HG02763 (cell line): ENCODE measurements at regions not wholly inside any gene's neighbourhood (a gene's known extent, or its start where the extent isn't known, plus 50 kb on each side); places are given as distances from the start of the nearest gene placed in this dataset.
A peak's percentile ranks its signal among the peaks of the same experiment; 100 is the strongest.
"Not testable (repeated sequence)": the region's sequence is repeated elsewhere in the genome, so short reads cannot be mapped to it uniquely, and the experiment has no call there.

ENCODE experiments used
- ATAC-seq: cut with Tn5 transposase; IDR thresholded peaks from one replicate; pipeline ENCODE4 v1.9.1; 2021; ENCODE audit warnings: mild to moderate bottlenecking, moderate library complexity; ENCODE audit not compliant: unreplicated experiment

- ATAC-seq = no peak
These were observed 151.0 kb downstream of the NUF2 start for GRCh38 chr1:163472651-163473248.

DNA sequence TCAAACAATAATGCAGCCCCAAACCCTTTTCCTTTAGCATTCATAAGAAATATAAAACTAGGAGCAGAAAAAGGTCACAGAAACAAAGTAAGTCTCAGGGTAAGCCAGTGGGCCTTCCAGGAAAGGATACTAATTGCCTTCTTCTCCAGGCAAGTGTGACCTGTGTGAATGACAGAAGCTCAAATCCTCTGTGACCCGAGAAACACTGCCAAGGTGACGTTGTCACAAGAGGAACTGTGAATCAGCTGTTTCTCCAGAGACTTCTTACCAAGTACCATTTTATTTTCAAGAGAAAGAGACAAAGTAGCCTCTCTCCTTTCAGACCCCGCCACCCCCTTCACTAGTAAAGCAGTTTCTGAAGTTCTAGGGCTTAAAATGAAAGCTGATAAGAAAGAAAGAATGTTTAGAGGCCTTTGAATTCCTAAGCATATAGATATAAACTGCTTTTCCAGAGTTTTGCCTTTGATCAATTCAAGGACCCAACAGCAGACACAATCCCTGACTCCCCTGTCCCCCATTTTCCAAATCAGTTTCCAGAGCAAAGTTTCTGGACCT, 155.6 kb downstream of the NUF2 start:
- ATAC-seq = no peak

GRCh38 chr1:163498391-163499330, 176.9 kb downstream of the NUF2 start:
- ATAC-seq = not testable (repeated sequence)

- ATAC-seq = no peak
These were observed 182.7 kb downstream of the NUF2 start for GRCh38 chr1:163504331-163504978.

DNA sequence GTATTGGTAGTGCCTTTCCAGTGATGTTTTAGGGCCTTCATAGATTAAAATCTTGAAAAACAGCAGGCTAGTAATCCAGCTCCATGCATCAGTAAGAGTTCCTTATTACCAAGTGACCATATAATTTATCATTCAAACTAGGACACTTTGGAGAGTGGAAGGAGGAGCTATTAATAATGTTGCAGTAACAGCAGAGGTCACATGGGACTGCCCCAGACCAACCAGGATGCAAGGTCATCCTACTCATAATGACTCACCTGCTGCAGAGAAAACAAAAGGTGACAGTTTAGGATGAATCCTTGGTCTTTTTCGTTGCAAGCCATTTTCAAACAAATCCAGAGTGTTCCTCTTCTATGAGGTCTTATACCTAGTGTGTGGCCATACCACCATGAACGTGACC, 187.4 kb downstream of the NUF2 start:
- ATAC-seq = no peak

DNA sequence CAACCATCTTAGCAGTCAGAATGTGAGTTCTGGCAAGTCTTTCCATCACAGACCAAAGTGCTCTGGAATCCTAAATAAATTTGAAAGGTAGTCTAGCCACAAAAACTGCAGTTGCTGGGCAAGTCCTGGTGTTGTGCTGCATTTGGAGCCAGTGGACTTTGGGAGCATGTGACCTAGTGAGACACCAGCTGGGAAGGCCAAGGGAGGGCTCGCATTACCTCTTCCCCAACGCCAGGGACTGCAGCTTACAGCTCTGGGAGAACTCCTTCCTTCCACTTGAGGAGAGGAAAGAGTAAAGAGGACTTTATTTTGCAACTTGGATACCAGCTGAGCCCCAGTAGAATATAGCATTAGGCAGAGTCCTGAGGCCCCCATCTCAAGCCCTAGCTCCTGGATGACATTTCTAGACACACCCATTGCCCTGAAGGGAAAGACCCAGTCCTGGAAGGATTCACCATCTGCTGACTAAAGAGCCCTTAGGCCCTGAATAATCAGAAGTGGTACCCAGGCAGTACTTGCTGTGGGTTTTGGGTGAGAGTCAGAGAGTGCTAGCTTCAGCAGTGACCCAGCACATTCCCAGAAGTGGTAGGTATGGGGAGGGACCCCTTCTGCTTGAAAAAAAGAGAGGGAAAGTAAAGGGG, 190.7 kb downstream of the NUF2 start:
- no peak for ATAC-seq

DNA sequence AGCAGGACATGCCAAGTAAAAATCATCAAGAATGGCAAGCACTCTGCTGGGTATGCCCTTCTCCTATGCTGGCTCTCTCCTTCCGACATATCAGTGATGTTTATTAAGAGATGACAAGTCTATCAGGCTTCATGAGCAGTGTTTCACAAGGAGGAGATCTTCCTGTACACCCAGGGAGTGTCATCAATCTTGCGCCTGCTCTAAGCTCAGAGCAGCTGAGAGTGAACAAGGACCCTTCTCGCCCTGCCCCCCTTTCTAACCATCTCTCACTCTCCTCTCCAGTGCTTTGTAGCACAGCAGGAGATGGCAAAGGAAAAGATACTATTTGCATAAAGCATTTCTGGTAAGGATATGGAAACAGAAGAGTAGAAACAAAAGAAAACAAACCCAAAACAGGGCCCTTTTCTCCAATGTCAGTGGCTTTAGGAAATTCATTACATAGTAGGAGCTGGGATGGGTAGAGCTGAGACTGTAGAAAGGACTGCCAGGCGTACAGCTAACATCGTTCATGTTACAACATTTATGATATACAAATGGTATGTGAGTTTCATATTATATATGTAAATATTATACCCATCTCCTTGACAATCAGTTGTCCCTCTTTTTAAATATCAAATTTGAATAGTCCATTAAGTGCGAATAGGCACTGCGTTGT, 201.7 kb downstream of the NUF2 start:
- ATAC-seq = no peak

- peak; percentile 66 for ATAC-seq
These were observed 207.1 kb downstream of the NUF2 start for GRCh38 chr1:163528710-163529348.

DNA sequence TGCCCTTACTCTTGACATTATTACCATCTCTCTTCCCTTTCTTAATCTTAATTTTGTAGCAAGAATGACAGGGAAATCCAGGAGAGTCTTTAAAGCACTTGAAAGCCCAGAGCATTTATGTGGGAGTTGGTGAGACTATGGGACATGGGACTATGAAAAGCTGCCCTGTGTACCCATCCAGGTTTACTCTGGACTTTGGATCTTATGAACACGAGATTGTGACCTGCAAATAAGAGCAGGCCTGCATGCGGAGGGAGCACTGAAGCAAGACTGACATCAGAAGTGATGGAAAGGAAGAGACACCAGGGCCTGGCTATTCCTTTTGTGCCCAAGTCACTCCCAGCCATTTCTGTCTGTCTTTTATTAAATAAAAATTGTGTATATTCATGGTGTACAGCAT, 209.6 kb downstream of the NUF2 start:
- no peak for ATAC-seq

GRCh38 chr1:163535401-163535800, 213.6 kb downstream of the NUF2 start:
- ATAC-seq = no peak

- no peak for ATAC-seq
These were observed 214.1 kb downstream of the NUF2 start for GRCh38 chr1:163535807-163536206.

DNA sequence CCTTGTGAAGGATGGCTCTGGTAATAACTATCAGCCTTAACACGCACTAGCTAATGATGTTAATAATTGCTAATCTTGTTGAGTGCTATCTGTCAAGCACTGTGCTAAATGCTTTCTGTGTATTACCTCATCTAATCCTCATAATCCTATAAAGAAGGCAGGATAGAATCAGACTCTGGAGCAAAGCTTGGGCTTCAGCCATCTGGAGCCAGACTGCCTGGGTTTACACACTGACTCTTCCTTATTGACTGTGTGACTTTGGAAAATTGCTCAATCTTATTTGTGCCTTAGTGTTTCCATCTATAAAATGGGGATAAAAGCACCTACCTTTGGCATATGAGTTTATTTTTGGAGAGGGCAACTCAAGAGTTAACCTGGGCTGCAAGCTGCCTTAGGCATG, 216.1 kb downstream of the NUF2 start:
- ATAC-seq = no peak

DNA sequence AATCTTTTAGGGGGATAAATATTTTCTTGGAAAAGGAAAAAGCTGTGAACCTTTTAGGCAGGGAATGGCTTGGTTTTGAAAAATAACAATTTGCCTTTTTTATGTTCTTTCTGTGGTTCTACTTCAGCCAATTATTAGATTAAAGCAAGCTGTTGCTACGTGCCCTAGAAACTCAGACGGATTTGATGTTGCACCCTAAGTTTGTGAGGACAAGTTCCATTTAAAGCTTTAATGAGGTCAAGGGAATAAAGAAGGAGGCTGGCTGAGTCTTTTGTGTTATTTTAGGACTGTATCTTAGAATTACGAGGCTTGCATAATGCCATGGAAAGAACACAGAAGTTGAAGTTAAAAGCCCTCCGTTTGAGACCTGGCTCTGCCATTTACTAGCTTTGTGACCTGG, 216.9 kb downstream of the NUF2 start:
- no peak for ATAC-seq

- ATAC-seq = no peak
These were observed 219.0 kb downstream of the NUF2 start for GRCh38 chr1:163540727-163541126.

GRCh38 chr1:163544441-163544840, 222.7 kb downstream of the NUF2 start:
- no peak for ATAC-seq

- no peak for ATAC-seq
These were observed 236.4 kb downstream of the NUF2 start for GRCh38 chr1:163558162-163558561.

DNA sequence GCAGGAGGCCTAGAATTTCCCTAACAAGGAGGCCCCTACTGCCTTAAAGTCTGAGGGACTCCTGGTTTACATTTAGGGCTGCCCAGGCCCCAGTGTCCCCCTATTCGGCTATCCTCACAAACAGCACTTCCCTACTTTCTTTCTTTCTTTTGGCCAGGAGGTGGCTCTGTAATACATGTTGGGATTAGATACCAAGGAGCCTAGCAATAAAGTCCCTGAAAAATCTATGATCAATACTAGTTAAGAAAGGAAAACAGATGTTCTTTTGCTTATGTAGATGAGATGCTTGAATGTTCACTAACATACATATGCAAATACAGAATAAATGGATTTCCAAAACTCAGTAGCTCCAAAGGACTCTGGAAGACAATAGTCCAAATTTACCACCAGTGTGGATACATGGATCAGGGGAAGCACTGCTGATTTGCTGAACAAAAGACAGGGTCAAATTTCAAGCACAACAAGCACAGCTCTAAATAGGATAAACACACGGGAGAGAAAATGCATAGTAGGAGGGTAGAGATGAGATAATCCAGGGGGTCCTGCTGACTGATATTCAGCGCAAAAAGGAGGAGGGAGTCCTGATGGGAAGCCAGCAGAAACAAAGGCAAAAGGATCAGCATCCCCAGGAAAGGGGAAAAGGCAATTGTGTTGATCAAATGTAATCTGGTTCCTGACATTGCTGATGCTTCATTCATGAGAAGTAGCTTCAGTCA, 240.0 kb downstream of the NUF2 start:
- no peak for ATAC-seq

DNA sequence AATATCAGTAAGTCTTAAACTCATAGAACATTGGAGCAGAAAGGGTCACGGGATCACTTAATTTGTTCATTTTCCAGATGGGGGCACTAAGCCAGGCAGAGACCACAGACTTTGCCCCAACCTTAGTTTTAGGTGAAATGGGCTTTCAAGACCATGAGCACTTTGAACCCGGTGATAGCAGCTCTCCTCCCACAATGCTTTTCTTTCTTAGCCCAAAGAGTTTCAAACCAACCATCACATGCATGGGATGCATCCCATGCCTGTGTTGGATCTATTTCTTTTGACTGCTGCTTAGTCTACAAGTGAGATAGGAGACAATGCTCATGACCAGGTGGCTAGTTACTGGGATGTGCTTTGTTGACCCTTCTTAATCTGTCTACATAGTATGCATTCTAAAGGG, 240.6 kb downstream of the NUF2 start:
- no peak for ATAC-seq

- no peak for ATAC-seq
These were observed 243.4 kb downstream of the NUF2 start for GRCh38 chr1:163565166-163565565.
